ENCODE measurements at regions not wholly inside any gene's neighbourhood (a gene's known extent, or its start where the extent isn't known, plus 50 kb on each side); places are given as distances from the start of the nearest gene placed in this dataset.

DNA sequence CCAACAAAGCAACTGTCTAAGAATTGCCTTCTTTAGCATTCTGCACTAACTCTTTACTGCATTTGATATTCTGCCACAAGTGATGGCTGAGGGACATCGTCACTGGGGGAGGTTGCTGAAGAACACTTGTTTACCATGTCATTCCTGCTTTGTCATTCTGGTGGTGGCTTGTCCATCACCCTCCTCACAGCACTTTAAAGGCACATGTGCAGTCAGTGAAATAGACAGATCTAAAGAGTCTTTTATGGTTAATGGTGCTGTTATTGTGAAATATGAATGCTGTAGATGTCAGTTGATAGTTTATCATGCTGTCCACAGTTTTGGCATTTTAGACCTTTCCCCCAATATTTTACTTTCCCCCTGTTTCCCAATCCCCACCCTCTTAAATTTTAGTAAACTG is 120.9 kb upstream of the TSC22D1 start:
- Histone ChIP-seq H3K27me3 (no peaks in the 10 kb centered on the region), H3K27ac (no peak overlapping the region), H3K79me2 (no peaks in the 10 kb centered on the region), H3K9me2 (replicated peaks; ENCODE audit: insufficient read depth) (no peaks in the 10 kb centered on the region), H3K4me3 (no peak overlapping the region), H3K9me3 (ENCODE audit: low read depth) (no peaks in the 10 kb centered on the region), H3K4me2 (no peak overlapping the region), H4K20me1 (ENCODE audit: insufficient read depth, poor library complexity, severe bottlenecking) (no peaks in the 10 kb centered on the region), H3K4me1 (ENCODE audit: insufficient read depth) (no peaks in the 10 kb centered on the region), H3K36me3 (replicated peaks; ENCODE audit: insufficient read depth, low read depth) (no peaks in the 10 kb centered on the region), H2AFZ (no peak overlapping the region)
- TF ChIP-seq EZH2phosphoT487 (IDR thresholded peaks at IDR 0.05; ENCODE audit: low read depth, severe bottlenecking, unreplicated experiment) (no peak), EZH2 (IDR thresholded peaks at IDR 0.05; ENCODE audit: borderline replicate concordance) (no peak), CTCF (IDR thresholded peaks at IDR 0.05; ENCODE audit: poor library complexity) (no peak)
- 68% methylated on average over 1 of the region's 1 CpG for WGBS (ENCODE audit: low lambda C conversion rate, missing lambda C conversion rate)
- DNase-seq (ENCODE audit: low spot score) = no peak

GRCh38 chr13:44695520-44695919 is 119.4 kb upstream of the TSC22D1 start:
- Histone ChIP-seq H3K36me3 (replicated peaks; ENCODE audit: insufficient read depth, low read depth) (no peaks in the 10 kb centered on the region), H3K9me3 (ENCODE audit: low read depth) (no peaks in the 10 kb centered on the region), H3K27ac (no peak overlapping the region), H3K4me2 (no peak overlapping the region), H3K27me3 (no peaks in the 10 kb centered on the region), H3K4me3 (no peak overlapping the region), H3K79me2 (no peaks in the 10 kb centered on the region), H4K20me1 (ENCODE audit: insufficient read depth, poor library complexity, severe bottlenecking) (no peaks in the 10 kb centered on the region), H3K9me2 (replicated peaks; ENCODE audit: insufficient read depth) (no peaks in the 10 kb centered on the region), H3K4me1 (ENCODE audit: insufficient read depth) (no peaks in the 10 kb centered on the region), H2AFZ (no peak overlapping the region)
- 93% methylated on average over 2 of the region's 2 CpGs for WGBS (ENCODE audit: low lambda C conversion rate, missing lambda C conversion rate)
- no peak for DNase-seq (ENCODE audit: low spot score)
- TF ChIP-seq EZH2 (IDR thresholded peaks at IDR 0.05; ENCODE audit: borderline replicate concordance) = no peak
- no peak for TF ChIP-seq EZH2phosphoT487 (IDR thresholded peaks at IDR 0.05; ENCODE audit: low read depth, severe bottlenecking, unreplicated experiment)

GRCh38 chr13:44694842-44695241 is 118.7 kb upstream of the TSC22D1 start:
- no peaks in the 10 kb centered on the region for H3K9me2 ChIP-seq (replicated peaks; ENCODE audit: insufficient read depth)
- no peaks in the 10 kb centered on the region for H3K27me3 ChIP-seq
- no peak for DNase-seq (ENCODE audit: low spot score)
- H3K36me3 ChIP-seq (replicated peaks; ENCODE audit: insufficient read depth, low read depth) = no peaks in the 10 kb centered on the region
- no peak overlapping the region for H3K27ac ChIP-seq
- no peaks in the 10 kb centered on the region for H3K79me2 ChIP-seq
- WGBS (ENCODE audit: low lambda C conversion rate, missing lambda C conversion rate) = 73% methylated on average over 6 of the region's 6 CpGs
- H3K9me3 ChIP-seq (ENCODE audit: low read depth) = no peaks in the 10 kb centered on the region
- H3K4me3 ChIP-seq = no peak overlapping the region
- no peaks in the 10 kb centered on the region for H3K4me1 ChIP-seq (ENCODE audit: insufficient read depth)
- no peaks in the 10 kb centered on the region for H4K20me1 ChIP-seq (ENCODE audit: insufficient read depth, poor library complexity, severe bottlenecking)
- H3K4me2 ChIP-seq = no peak overlapping the region
- TF ChIP-seq EZH2 (IDR thresholded peaks at IDR 0.05; ENCODE audit: borderline replicate concordance) = no peak
- TF ChIP-seq CTCF (IDR thresholded peaks at IDR 0.05; ENCODE audit: poor library complexity) = no peak
- no peak for TF ChIP-seq EZH2phosphoT487 (IDR thresholded peaks at IDR 0.05; ENCODE audit: low read depth, severe bottlenecking, unreplicated experiment)
- H2AFZ ChIP-seq = no peak overlapping the region

DNA sequence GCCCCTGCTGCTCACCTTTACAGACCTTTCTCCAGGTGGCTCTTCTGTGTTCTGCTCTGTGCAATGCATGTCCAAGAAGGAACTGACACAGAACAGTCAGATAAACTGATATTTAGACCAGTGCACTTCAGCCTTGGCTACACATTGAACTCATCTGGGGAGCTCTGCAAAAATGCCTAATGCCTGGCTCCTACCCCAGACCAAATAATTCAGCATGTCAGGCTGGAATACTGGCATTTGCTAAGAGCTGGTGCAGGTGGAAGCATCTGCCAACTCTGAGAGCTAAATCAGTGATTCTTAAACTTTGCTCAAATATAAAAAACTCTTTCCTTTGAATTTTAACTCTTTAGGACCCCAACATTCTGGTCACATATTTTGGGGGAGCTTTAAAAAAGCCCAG is 118.2 kb upstream of the TSC22D1 start:
- Histone ChIP-seq H3K36me3 (replicated peaks; ENCODE audit: insufficient read depth, low read depth) (no peaks in the 10 kb centered on the region), H3K4me2 (no peak overlapping the region), H3K9me2 (replicated peaks; ENCODE audit: insufficient read depth) (no peaks in the 10 kb centered on the region), H3K79me2 (no peaks in the 10 kb centered on the region), H3K4me3 (no peak overlapping the region), H3K27ac (no peak overlapping the region), H2AFZ (no peak overlapping the region), H3K27me3 (no peaks in the 10 kb centered on the region), H3K4me1 (ENCODE audit: insufficient read depth) (no peaks in the 10 kb centered on the region), H3K9me3 (ENCODE audit: low read depth) (no peaks in the 10 kb centered on the region), H4K20me1 (ENCODE audit: insufficient read depth, poor library complexity, severe bottlenecking) (no peaks in the 10 kb centered on the region)
- DNase-seq (ENCODE audit: low spot score) = no peak
- no peak for TF ChIP-seq EZH2phosphoT487 (IDR thresholded peaks at IDR 0.05; ENCODE audit: low read depth, severe bottlenecking, unreplicated experiment)
- no peak for TF ChIP-seq EZH2 (IDR thresholded peaks at IDR 0.05; ENCODE audit: borderline replicate concordance)
- TF ChIP-seq CTCF (IDR thresholded peaks at IDR 0.05; ENCODE audit: poor library complexity) = no peak
